T-helper 1 cell (primary cell): ENCODE measurements at regions not wholly inside any gene's neighbourhood (a gene's known extent, or its start where the extent isn't known, plus 50 kb on each side); places are given as distances from the start of the nearest gene placed in this dataset.

Source experiments
- DNase-seq, 5 donors: peaks; one replicate each; pipeline ENCODE4 v3.0.0-alpha.2; 2012 to 2020

- DNase-seq = no peak
These were observed 53.0 kb upstream of the PRDX6 start for GRCh38 chr1:173424143-173424542.

- no peak for DNase-seq
These were observed 52.2 kb upstream of the PRDX6 start for GRCh38 chr1:173424782-173425407.

GRCh38 chr1:173426057-173426456 lies 51.1 kb upstream of the PRDX6 start:
- no peak for DNase-seq

GRCh38 chr1:173427146-173428054 lies 49.7 kb upstream of the PRDX6 start:
- DNase-seq = no peak
